ENCODE measurements at regions not wholly inside any gene's neighbourhood (a gene's known extent, or its start where the extent isn't known, plus 50 kb on each side); places are given as distances from the start of the nearest gene placed in this dataset.

DNA sequence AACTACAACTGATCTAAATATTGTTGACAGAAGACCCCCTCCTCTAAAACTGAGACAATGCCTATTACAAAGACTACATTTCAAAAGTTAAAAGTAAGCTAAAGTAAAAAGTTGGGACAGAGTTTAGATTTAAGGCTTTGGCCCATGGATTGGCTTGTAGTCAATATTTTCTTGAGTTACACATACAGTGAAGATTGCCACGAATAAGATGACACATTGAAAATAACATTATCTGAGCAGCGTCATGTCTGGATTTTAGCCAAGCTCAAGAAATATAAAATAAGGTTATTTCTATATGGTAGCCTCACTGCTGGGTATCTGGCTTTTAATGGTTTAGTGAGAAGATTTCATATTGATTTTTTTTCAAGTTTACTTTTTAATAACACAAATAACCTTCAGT is 266.2 kb upstream of the LDB2 start:
- DNase-seq: no peak

- no peak for DNase-seq
These were observed 264.8 kb upstream of the LDB2 start for GRCh38 chr4:17163156-17163771.

DNA sequence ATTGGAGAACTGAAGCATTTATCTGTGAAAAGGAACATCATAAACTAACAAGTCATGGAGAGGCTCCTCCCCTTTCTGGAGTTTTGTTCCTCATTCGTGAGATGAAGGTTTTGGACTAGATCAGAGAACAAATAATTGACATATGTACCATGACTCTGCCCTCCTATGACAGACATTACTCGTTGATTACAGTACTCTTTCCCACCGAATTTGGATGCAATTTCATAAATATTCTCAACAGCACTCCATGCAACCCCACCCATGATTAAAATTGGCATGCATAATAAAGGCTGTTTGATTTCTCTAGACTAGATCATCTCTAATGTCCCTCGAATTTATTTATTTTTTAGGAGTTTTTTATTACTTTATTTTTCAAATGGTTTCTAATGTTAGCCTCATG is 258.9 kb upstream of the LDB2 start:
- DNase-seq: no peak

DNA sequence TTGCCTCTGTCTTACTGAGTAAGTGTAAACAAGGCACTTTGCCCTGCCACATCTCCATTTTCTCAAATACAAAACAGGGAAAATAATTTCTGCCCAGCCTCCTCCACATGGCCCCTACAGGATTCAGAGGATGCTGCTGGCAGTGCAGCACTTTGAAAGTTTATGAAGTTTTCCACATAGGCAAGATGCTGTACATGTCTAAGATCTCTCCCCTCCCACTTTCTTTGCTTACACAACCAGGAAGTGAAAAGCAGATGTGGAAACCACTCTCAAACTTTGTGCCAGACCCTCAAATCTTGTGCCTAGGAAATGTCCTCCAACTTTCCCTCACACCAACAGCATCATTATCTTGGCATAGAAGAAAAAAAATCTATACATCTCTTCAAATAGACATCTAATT is 257.0 kb upstream of the LDB2 start:
- no peak for DNase-seq

DNA sequence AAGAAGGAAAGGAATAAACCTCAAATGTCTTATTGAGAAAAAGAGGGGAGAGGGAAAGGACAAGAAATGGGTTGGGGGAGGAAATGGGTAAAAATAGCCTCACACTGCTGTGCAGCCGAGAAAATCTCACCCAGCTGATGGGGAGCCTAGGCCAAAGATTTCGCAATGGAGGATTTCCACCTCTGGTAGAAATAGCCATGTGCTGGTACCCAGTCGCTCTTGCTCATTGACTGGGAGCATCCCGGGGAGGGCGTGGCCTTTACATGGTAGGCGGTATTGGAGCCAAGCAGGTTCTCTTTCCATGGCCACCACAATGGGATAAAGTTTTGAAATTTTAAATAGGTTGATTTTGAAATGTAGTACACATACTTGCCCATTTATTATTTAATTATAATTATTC is 255.1 kb upstream of the LDB2 start:
- no peak for DNase-seq

DNA sequence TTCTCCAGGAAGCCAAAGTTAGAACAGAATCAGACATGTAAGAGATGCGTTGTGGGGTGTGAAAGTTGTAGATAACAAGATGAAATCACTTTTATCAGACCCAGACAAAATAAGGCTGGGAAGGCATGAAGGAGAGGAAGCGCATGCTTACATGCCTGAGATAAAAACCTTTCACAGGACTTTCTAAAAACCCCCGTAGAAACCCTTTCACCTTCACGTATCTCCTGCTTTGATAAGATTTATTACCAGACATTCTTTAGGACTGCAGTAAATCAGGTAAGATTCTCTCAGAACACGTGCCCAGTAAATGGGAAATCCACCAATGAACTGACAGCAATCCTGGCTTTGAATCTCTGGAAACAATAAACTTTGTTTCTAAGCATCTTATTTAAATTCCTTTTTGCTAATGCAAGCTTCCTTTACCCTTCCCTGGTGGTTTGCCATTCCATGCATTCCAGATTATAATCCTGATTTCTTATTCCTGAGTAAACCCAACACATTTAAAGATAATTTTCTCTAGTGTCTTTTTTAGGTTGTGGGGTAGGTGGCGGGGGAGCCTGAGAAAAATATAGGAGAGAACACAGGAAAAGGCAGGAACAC is 254.6 kb upstream of the LDB2 start:
- DNase-seq: no peak

- DNase-seq: peak; percentile 5 to 23
These were observed 243.8 kb upstream of the LDB2 start for GRCh38 chr4:17142232-17142711.

DNA sequence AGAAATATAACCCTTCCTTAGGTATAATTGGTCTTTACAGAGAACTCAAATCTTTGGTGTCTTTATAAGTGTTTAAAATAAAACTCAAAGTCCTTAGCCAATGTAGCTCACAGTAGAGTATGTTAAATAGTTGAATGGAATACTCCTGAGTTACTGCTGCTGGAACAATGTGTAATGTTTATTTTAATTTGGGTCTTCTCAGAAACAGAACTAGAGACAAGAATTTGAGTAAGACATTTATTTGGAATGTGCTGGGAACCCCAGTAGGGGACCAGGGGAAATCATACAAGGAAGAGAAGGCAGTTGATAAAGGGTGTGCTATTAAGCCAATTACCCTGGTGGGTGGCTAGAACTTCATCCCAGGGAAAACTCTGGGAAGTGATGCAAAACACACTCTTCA is 240.4 kb upstream of the LDB2 start:
- DNase-seq: no peak

GRCh38 chr4:17134565-17134964 is 236.1 kb upstream of the LDB2 start:
- DNase-seq: no peak

- DNase-seq: no peak
These were observed 235.7 kb upstream of the LDB2 start for GRCh38 chr4:17134100-17134499.

DNA sequence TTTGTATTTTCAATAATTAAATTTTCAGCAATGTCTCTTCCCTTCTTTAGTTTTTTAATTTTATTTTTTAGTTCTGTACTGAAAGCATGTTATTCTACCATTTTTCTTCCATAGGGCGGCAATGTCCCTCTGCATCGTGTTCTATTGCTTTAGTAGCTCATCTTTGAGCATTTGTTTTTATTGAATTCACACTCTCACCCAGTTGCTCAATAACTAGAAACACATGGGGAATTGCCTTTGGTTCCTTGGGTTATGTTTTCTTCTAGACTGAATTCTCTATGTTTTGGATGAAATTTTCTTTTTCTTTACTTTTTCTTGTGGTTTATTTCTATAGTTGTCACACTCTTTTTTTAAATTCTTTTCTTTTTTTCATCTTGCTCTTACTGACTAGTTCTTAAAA is 233.8 kb upstream of the LDB2 start:
- DNase-seq: no peak

GRCh38 chr4:17128268-17128667 is 229.8 kb upstream of the LDB2 start:
- DNase-seq: no peak

- no peak for DNase-seq
These were observed 228.0 kb upstream of the LDB2 start for GRCh38 chr4:17126321-17126966.

- no peak for DNase-seq
These were observed 226.3 kb upstream of the LDB2 start for GRCh38 chr4:17124767-17125166.

GRCh38 chr4:17120761-17121160 is 222.3 kb upstream of the LDB2 start:
- DNase-seq: no peak

- no peak for DNase-seq
These were observed 219.3 kb upstream of the LDB2 start for GRCh38 chr4:17117746-17118145.

DNA sequence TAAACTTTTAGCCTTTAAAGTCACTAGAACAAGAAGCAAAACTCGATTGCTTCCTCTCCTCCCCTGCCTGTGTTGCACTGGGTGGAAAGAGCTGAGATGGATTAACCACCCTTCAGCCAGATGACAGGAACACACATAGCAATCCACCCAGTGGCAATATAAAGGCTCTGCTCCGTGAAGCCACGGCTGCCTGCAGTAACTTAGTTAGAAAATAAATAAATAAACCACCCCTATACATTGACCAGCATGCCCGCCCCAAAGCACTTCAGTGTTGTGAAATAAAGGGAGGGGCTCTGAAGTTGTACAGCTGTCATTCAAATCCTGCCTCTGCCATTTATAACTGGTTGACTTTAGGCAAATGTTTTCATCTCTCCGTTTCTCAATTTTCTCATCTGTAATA is 217.1 kb upstream of the LDB2 start:
- no peak for DNase-seq

GRCh38 chr4:17112292-17112659 is 213.8 kb upstream of the LDB2 start:
- DNase-seq: peak in 1 of 2 donors; percentile 6

GRCh38 chr4:17109126-17109525 is 210.7 kb upstream of the LDB2 start:
- DNase-seq: no peak

GRCh38 chr4:17103231-17103630 is 204.8 kb upstream of the LDB2 start:
- no peak for DNase-seq

- no peak for DNase-seq
These were observed 200.6 kb upstream of the LDB2 start for GRCh38 chr4:17098996-17099395.

DNA sequence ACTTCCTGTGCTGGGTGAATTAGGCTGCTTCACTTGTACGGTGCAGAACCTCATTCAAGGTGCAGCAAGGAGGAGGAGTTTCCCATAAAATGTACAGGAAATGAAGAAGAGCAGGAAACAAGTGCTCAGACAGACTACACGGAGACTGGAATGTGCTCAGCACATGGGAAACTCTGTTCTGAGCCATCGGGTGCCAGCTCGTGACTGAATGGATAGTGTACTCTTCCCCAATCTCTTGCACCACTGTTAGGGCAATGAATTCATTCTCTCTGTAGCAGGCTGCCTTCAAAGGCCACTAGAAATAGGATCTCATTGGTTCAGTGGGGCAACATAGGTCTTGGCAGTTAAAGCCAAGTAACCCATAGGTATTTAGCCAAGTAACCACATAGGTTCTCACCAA is 200.0 kb upstream of the LDB2 start:
- no peak for DNase-seq

- DNase-seq: no peak
These were observed 198.9 kb upstream of the LDB2 start for GRCh38 chr4:17097362-17097761.

- no peak for DNase-seq
These were observed 198.2 kb upstream of the LDB2 start for GRCh38 chr4:17096692-17097091.

GRCh38 chr4:17095771-17096170 is 197.3 kb upstream of the LDB2 start:
- DNase-seq: no peak
